Ovary (tissue), 3 donors: ENCODE measurements at regions not wholly inside any gene's neighbourhood (a gene's known extent, or its start where the extent isn't known, plus 50 kb on each side); places are given as distances from the start of the nearest gene placed in this dataset.

Experiments
- CTCF ChIP-seq, 3 donors: fragments of 450-650 bp in 2 of 3; fragments of 200-600 bp in 1 of 3; IDR thresholded peaks; one replicate each; pipeline versions ENCODE4 v1.5.1 to v1.8.0; 2016 to 2022; ENCODE audit warnings: antibody characterized with exemption in 3 of 3, mild to moderate bottlenecking in 1 of 3
- EP300 ChIP-seq: sonication (generic); formaldehyde crosslinking; IDR thresholded peaks from one replicate; pipeline ENCODE4 v1.6.1; 2017; ENCODE audit warnings: antibody characterized with exemption
- donor health status: DM: no; HTN: no; CAD: no.

GRCh38 chr16:80200079-80200478 is 340.7 kb upstream of the DYNLRB2 start:
- TF ChIP-seq CTCF (IDR thresholded peaks at IDR 0.05), result no peak
- no peak for TF ChIP-seq EP300
